Upper lobe of left lung (tissue), 4 donors: ENCODE measurements at regions not wholly inside any gene's neighbourhood (a gene's known extent, or its start where the extent isn't known, plus 50 kb on each side); places are given as distances from the start of the nearest gene placed in this dataset.

Experiments used
- CTCF ChIP-seq, 6 experiments: fragments of 450-650 bp in 4 of 6; fragments of 200-600 bp in 2 of 6; sonication (generic) in 2 of 6; IDR thresholded peaks; one replicate each; pipeline ENCODE4 v1.5.1; 2016 to 2019; ENCODE audit warnings: antibody characterized with exemption in 6 of 6
- EP300 ChIP-seq, 4 donors: sonication (generic); formaldehyde crosslinking; IDR thresholded peaks; one replicate each; pipeline ENCODE4 v1.5.1; 2017; ENCODE audit warnings: antibody characterized with exemption in 4 of 4, control low read depth in 2 of 4
- POLR2A ChIP-seq, 4 donors: fragments of 450-650 bp; IDR thresholded peaks; one replicate each; pipeline ENCODE4 v1.5.1; 2016 to 2017; ENCODE audit warnings: antibody characterized with exemption in 4 of 4, mild to moderate bottlenecking in 2 of 4
- POLR2AphosphoS5 ChIP-seq, 2 donors: sonication (generic); formaldehyde crosslinking; IDR thresholded peaks; one replicate each; pipeline ENCODE4 v1.5.1; 2017; ENCODE audit warnings: antibody characterized with exemption in 2 of 2

- TF ChIP-seq CTCF (IDR thresholded peaks at IDR 0.05) (no peak), POLR2A (IDR thresholded peaks at IDR 0.05) (no peak), EP300 (IDR thresholded peaks at IDR 0.05) (no peak), POLR2AphosphoS5 (IDR thresholded peaks at IDR 0.05) (no peak)
Observed at GRCh38 chr9:11275158-11275695, 662.4 kb upstream of the PTPRD start.
